ENCODE measurements at regions not wholly inside any gene's neighbourhood (a gene's known extent, or its start where the extent isn't known, plus 50 kb on each side); places are given as distances from the start of the nearest gene placed in this dataset.

- TF ChIP-seq CTCF (IDR thresholded peaks at IDR 0.05; ENCODE audit: extremely low read depth, insufficient read depth, missing control alignments): peak; percentile 47
- DNase-seq (ENCODE audit: low spot score): peak; percentile 8
- in situ Hi-C loops (cut with MboI; ENCODE audit: low pct_unique_long_range_greater_than_20kb, low sequenced_read_pairs, unreplicated experiment): no loop called here
Measured at GRCh38 chrX:8879750-8880149, 78.6 kb upstream of the FAM9A start.

GRCh38 chrX:8873956-8874355 lies 72.8 kb upstream of the FAM9A start:
- TF ChIP-seq CTCF (IDR thresholded peaks at IDR 0.05; ENCODE audit: extremely low read depth, insufficient read depth, missing control alignments): no peak
- DNase-seq (ENCODE audit: low spot score): no peak
- in situ Hi-C loops (cut with MboI; ENCODE audit: low pct_unique_long_range_greater_than_20kb, low sequenced_read_pairs, unreplicated experiment): no loop called here

GRCh38 chrX:8873102-8873501 lies 71.9 kb upstream of the FAM9A start:
- DNase-seq (ENCODE audit: low spot score): no peak
- TF ChIP-seq CTCF (IDR thresholded peaks at IDR 0.05; ENCODE audit: extremely low read depth, insufficient read depth, missing control alignments): no peak
- in situ Hi-C loops (cut with MboI; ENCODE audit: low pct_unique_long_range_greater_than_20kb, low sequenced_read_pairs, unreplicated experiment): no loop called here

GRCh38 chrX:8870411-8870810 lies 69.2 kb upstream of the FAM9A start:
- in situ Hi-C loops (cut with MboI; ENCODE audit: low pct_unique_long_range_greater_than_20kb, low sequenced_read_pairs, unreplicated experiment): no loop called here
- no peak for TF ChIP-seq CTCF (IDR thresholded peaks at IDR 0.05; ENCODE audit: extremely low read depth, insufficient read depth, missing control alignments)
- DNase-seq (ENCODE audit: low spot score): no peak

- DNase-seq (ENCODE audit: low spot score): no peak
- TF ChIP-seq CTCF (IDR thresholded peaks at IDR 0.05; ENCODE audit: extremely low read depth, insufficient read depth, missing control alignments): no peak
- in situ Hi-C loops (cut with MboI; ENCODE audit: low pct_unique_long_range_greater_than_20kb, low sequenced_read_pairs, unreplicated experiment): no loop called here
Measured at GRCh38 chrX:8869812-8870211, 68.6 kb upstream of the FAM9A start.

GRCh38 chrX:8868906-8869305 lies 67.7 kb upstream of the FAM9A start:
- in situ Hi-C loops (cut with MboI; ENCODE audit: low pct_unique_long_range_greater_than_20kb, low sequenced_read_pairs, unreplicated experiment): no loop called here
- no peak for DNase-seq (ENCODE audit: low spot score)
- peak; percentile 11 for TF ChIP-seq CTCF (IDR thresholded peaks at IDR 0.05; ENCODE audit: extremely low read depth, insufficient read depth, missing control alignments)
